Right ventricle myocardium inferior (tissue), 1 donor: ENCODE measurements at regions not wholly inside any gene's neighbourhood (a gene's known extent, or its start where the extent isn't known, plus 50 kb on each side); places are given as distances from the start of the nearest gene placed in this dataset.
"Not testable (repeated sequence)": the region's sequence is repeated elsewhere in the genome, so short reads cannot be mapped to it uniquely, and the experiment has no call there.

Experiments used
- ATAC-seq: fragments of 200-7000 bp; cut with Tn5 transposase; one replicate; pipeline ENCODE4 v1.9.1; 2020; ENCODE audit warnings: mild to moderate bottlenecking, moderate library complexity
- DNase-seq: peaks from one replicate; pipeline ENCODE4 v3.0.0; 2021; ENCODE audit errors: missing footprints
- intact Hi-C: fragments of 100-400 bp; cut with DNase I; formaldehyde crosslinking; loops from one replicate; pipeline ENCODE4 v1.11.0; 2022
- donor health status: DM: no; HTN: yes; CAD: no; lungs with severe emphysema.

GRCh38 chr6:3623451-3624249, 127.9 kb downstream of the PXDC1 start:
- no peak for DNase-seq
- ATAC-seq: no peak
- intact Hi-C loops: no loop called here

- no peak for DNase-seq
- intact Hi-C loops: no loop called here
- no peak for ATAC-seq
Observed at GRCh38 chr6:3621411-3621810, 130.1 kb downstream of the PXDC1 start.

GRCh38 chr6:3620937-3621336, 130.6 kb downstream of the PXDC1 start:
- DNase-seq: no peak
- intact Hi-C loops: no loop called here
- no peak for ATAC-seq

GRCh38 chr6:3620389-3620788, 131.1 kb downstream of the PXDC1 start:
- no peak for DNase-seq
- intact Hi-C loops: no loop called here
- ATAC-seq: no peak

GRCh38 chr6:3619800-3620199, 131.7 kb downstream of the PXDC1 start:
- DNase-seq (no peak), ATAC-seq (no peak)
- intact Hi-C loops: no loop called here

GRCh38 chr6:3619201-3619600, 132.3 kb downstream of the PXDC1 start:
- DNase-seq: no peak
- no peak for ATAC-seq
- intact Hi-C loops: no loop called here

GRCh38 chr6:3618642-3619041, 132.9 kb downstream of the PXDC1 start:
- DNase-seq: no peak
- ATAC-seq: no peak
- intact Hi-C loops: no loop called here

- ATAC-seq (no peak), DNase-seq (no peak)
- intact Hi-C loops: no loop called here
Observed at GRCh38 chr6:3617681-3618311, 133.7 kb downstream of the PXDC1 start.

GRCh38 chr6:3617192-3617631, 134.3 kb downstream of the PXDC1 start:
- DNase-seq (no peak), ATAC-seq (no peak)
- intact Hi-C loops: no loop called here

- DNase-seq: no peak
- intact Hi-C loops: no loop called here
- no peak for ATAC-seq
Observed at GRCh38 chr6:3616565-3617176, 134.8 kb downstream of the PXDC1 start.

- ATAC-seq (no peak), DNase-seq (no peak)
- intact Hi-C loops: no loop called here
Observed at GRCh38 chr6:3615391-3616380, 135.8 kb downstream of the PXDC1 start.

- no peak for ATAC-seq
- intact Hi-C loops: no loop called here
- DNase-seq: no peak
Observed at GRCh38 chr6:3614918-3615317, 136.6 kb downstream of the PXDC1 start.

GRCh38 chr6:3613565-3613964, 137.9 kb downstream of the PXDC1 start:
- intact Hi-C loops, DNase-seq, ATAC-seq: not testable (repeated sequence)

GRCh38 chr6:3612341-3613041, 139.0 kb downstream of the PXDC1 start:
- ATAC-seq: no peak
- no peak for DNase-seq
- intact Hi-C loops: no loop called here

- no peak for DNase-seq
- intact Hi-C loops: no loop called here
- no peak for ATAC-seq
Observed at GRCh38 chr6:3610921-3611320, 140.6 kb downstream of the PXDC1 start.

- intact Hi-C loops: no loop called here
Observed at GRCh38 chr6:3610206-3610605, 141.3 kb downstream of the PXDC1 start.

GRCh38 chr6:3609388-3609787, 142.1 kb downstream of the PXDC1 start:
- intact Hi-C loops: no loop called here
- DNase-seq (no peak), ATAC-seq (no peak)

More at GRCh38 chr6:3610206-3610605, 141.3 kb downstream of the PXDC1 start:
- ATAC-seq: no peak
- no peak for DNase-seq

- no peak for DNase-seq
- no peak for ATAC-seq
- intact Hi-C loops: no loop called here
Observed at GRCh38 chr6:3608159-3608558, 143.4 kb downstream of the PXDC1 start.
